A204.1 (cell line): ENCODE measurements at regions not wholly inside any gene's neighbourhood (a gene's known extent, or its start where the extent isn't known, plus 50 kb on each side); places are given as distances from the start of the nearest gene placed in this dataset.
"Not testable (repeated sequence)": the region's sequence is repeated elsewhere in the genome, so short reads cannot be mapped to it uniquely, and the experiment has no call there.

Source experiments
- FAIRE-seq: peaks from 2 replicates; lab custom pipeline; 2012; peaks lifted over from hg19 to GRCh38; lab: Jason Lieb, UNC

DNA sequence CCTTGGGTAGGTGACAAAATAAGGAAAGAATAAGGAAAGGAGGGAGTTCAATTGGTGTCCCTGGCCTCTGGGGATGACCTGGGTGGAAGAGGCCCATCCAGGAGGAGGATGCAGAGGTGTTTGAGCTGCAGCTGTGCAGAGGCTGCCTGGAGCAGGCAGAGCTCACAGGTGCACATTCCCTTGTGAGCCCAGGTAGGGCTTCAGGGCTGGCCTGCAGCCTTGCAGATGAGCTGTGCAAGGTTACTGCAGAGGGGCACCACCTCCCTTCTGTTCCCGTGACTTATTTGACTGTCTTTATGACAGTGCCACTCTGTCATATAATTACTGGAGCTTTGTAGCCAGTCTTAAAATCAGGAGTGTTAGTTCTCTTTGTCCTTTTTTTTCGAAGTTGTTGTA, 263.2 kb upstream of the HS6ST1 start:
- no peak for FAIRE-seq

DNA sequence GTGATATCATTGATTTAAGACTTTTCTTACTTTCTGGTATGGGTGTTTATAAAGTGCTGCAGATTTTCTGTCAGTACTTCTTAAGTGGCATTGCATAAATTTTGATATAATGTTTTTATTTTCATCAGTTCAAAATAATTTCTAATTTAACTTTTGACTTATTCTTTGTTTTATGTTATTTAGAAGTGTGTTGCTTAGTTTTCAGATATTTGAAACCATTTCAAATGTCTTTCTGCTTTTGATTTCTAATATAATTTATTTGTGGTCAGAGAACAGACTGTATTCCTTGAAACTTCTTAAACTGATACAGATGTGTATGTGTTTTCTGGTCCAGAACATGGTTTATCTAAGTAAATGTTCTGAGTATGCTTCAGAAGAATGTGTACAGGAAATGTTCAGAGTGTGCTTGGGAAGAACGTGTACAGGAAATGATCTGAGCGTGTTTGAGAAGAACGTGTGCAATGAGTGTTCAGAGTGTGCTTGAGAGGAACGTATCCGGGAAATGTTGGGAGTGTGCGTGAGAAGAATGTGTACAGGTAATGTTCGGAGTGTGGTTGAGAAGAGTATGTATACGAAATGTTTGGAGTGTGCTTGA, 265.7 kb upstream of the HS6ST1 start:
- FAIRE-seq = peak; percentile 37

DNA sequence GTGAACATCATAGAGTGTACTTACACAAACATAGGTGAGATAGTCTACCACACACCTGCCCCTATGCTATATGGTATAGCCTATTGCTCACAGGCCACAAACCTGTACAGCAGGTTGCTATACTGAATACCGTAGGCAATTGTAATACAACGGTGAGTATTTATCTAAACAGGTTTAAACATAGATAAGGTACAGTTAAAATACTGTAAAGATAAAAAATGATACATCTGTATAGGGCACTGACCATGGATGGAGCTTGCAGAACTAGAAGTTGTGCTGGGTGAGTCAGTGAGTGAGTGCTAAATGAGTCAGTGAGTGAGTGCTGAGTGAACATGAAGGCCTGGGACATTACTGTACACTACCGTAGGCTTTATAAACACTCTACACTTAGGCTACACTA, 267.0 kb upstream of the HS6ST1 start:
- no peak for FAIRE-seq

DNA sequence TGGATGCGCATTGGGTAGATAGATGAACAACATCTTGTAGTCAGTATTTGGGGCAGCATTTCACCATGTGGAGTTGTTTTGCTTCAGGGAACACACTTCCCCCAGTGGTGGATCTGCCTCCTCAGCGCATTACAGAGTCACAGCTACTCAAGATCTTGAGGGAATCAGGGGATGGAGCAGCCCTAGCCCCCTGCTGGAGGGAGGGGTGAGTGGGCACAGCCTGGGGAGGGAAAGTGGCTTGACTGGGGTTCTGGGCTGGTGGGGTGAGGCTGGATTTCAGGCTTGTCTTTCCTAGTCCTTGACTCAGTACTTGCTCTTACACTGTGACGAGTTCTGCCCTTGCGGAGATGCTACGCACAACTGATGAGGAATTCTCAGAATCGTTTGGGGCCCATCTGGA, 271.0 kb upstream of the HS6ST1 start:
- FAIRE-seq = no peak

DNA sequence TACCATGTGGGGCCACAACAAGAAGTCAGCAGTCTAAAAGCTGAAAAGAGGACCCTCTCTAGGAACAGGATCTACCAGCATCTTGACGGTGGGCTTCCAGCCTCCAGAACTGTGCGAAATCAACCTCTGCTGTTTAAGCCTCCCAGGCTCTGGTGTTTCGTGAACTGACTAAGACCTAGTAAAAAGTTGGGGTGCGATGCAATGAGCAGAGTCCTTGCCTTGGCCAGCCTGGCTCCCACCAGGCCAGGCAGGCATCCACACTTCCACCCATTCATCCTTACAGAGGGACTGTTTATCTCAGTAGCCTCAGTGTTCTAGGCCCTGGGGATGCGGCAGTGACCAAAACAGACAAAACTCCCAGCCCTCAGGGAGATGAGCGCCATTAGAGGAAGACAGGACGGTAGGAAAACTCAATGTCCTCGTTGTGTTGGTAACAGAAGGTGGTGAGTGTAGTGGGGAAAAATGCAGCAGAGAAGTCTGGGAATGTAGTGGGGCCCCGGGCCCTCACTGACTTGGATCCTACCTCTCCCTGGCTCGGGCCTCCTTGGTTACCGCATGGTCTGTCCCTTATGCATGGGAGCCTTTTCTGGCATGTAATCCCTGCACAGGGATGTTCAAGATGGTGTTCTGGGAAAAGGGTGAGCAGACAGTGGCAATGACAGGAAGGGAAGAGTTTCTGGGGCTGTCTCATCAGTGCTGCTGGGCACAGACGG, 271.8 kb upstream of the HS6ST1 start:
- FAIRE-seq = no peak

DNA sequence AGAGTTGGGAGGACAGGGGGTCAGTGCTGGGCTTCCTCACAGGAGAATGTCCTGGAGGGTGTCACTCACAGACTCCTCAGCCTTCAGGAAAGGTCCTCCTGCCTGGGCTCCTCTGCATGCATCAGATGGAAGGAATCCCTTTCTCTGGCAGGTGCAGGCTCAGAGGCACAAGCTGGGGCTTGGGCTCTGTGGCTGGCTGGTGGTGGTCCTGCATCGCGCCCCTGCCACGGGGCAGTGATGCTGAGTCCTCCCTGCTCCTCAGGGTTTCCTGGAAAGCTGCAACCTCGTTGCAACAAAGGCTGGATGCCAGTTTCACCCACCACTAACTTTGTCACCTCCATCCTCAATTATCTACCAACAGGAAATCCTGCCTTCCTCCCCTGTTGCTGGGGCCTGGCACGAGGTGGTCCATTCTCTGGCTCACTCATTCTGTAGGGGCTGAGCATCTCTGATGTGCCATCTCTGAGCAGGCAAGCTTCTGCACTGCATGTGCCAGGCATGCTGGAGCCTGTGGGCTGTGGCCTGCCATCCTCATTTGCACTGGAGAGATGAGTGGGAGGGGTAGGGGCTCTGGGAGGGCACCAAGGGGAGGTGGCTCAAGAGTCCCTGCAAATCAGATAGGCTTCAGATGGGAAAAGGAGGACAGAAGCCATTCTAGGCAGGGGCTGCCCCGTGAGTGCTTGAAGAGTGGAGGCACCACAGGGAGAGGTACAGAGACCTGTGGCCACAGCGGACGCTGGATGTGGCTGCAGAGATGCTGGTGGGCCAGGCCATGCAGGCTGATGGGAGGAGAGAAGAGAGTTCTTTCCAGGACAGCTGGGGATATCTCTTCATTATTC, 272.6 kb upstream of the HS6ST1 start:
- FAIRE-seq = no peak

DNA sequence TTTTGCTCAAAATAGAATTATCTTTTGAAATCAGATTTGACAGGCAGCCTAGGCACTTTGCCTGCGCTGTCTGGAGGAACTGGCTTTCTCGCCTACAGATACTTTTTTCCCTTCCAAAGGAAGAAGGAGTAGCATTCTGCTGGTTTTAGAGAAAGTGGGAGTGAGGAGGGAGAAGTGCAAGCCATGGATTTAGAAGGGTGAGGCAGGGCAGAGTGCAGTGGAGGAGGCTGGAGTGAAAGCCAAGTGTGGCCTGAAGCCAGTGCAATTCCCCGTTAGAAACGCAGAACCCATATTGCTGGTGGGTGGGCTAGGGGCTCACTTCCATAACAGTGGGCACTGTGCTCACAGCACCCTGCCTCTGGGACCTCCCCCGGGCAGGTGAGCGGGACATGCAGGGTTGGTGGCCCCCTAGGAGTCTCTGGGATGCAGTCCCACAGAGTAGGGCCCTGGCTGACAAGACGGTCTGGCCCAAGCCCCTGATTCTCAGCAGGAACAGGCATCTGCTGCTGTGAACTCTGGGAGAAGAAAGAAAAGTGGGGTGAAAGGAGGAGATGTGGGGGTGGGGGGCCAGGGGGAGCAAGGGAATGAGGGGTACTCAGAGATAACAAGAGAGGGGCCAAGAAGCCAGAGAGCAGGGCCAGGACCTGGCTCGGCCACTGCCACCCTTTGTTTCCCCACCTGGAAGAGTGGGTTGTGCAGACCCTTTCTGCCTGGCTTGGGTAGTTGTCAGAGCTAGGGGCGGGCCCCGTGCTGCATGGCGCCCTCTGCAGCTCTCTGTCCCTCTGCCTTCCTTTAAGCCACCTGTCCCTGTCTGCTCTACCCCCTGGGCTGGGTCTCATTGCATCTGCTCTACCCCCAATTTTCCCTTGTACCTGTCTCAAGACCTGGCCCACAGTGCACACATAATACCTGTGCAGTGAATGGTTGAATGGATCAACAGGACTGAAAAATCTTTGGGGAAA, 273.5 kb upstream of the HS6ST1 start:
- FAIRE-seq = no peak

DNA sequence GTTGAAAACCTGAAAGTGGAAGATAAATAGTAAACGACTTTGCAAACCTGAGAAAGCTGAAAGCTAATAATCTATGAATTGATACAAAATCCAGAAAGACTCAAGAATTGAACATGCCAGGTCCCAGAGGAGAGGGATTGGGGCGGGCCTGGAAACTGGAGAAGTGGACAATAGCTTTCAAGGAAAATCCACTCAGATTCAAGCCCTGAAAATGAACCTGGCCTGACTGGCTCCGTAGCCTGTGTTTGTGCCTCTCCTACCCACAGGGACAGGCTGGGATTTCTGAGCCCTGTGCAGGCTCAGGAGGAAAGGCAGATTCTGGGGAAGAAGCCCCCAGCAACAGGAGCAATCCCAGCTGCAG, 274.8 kb upstream of the HS6ST1 start:
- no peak for FAIRE-seq

DNA sequence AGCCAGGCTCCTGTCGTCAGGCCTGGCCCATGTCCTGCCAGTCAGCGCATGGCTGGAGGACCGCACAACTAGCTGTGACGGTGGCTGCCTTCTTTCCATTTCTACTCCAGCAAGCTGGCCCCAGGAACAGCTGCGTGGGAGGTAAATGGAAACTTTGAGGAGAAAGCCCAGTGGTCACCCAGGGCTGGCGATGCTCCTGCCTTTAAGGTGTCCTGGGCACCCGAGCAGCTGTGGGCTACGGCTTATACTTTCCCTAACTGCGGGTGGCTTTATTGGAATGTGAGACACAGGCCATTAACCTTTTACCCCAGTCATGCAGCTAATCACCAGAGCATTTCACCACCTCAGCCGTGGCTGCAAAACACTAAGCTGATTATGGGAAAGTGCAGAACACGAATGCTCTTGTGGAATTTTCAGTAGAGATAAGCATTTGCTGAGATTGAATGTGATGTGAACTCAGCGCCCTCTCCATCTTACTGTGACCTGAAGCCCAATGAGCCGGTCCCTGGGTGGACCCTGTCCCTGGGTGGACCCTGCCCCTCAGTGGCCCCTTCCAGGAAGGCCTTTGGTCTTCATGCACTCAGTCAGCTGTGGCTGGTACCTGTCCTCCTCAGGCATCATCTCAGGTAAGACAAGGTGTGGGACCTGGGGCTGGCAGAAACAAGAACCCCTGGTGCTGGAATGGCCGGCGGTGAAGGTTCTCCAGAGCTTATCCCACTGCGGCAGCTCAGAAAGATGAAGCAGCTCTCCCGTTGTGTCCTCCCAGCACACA, 275.4 kb upstream of the HS6ST1 start:
- no peak for FAIRE-seq

DNA sequence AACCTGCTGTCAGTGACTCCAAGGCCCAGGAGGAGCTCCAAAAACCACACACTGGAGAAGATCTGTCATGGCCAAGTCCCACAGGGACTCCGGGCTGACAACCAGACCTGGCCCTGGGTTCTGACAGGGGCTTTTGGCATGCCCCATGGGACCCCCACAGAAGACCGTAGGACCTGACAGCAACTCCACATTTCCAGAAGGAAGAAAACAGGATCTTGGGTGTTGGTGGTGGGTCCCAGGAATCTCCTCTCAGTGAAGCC, 275.9 kb upstream of the HS6ST1 start:
- FAIRE-seq = no peak

DNA sequence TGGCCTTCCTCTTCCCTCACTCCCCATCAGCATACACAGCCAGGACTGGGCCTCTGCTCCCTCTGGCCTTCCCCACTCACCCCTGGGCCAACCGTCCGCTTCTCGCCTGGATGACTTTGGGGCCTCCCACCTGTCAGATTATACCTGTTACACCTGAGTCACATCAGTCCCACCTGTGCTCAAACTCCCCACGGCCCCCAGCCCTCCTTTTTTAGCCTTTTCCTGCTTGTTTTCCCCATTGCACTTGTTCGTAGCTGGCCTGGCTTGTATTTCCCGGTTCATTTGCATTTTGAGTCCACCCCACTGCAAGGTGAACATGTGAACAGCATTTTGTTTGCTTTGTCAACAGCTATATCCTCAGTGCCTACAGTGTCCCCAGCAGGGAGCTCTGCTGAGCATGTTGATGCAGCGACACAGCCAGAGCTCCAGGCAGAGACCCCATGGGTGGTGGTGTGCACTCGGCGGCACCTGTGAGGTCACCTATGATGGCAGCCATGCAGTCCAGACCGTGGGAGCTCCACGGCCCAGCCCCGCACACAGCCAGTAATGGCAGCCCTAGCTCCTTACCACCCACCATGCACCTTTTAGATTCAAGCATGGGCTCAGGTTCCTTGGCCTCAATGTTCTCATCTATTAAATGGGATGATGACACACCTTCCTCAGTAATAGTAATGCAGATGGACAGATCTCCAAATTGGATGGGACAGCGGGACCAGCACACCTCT, 276.4 kb upstream of the HS6ST1 start:
- no peak for FAIRE-seq

DNA sequence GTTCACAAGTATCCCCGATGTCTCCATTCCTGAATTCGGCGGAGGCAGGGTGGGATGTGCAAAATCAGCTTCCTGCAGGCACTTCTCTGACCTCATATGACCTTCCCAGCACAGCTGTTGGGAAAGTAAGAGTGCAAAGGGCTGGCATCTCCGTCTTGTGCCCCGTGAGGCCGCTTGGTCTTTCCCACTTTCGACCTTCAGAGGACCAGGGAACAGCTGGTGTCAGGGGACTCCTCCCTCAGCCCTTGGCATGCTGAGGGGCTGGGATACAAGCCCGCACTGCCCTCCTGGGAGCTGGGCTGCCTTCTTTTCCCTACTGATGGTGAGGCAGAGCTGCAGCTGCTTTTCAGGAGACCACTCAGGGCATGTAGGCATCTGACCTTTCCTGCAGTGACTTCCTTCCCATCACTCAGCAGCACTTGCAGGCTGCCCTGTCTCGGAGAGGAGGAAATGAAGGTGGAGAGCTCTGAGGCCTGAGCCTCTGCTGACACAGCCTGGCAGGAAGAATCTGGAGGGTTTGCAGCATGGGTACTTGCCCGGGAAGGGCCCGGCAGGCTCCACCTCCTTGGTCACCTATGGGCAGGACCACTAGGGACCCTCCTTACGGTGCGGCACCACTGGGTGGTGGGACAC, 277.2 kb upstream of the HS6ST1 start:
- no peak for FAIRE-seq

DNA sequence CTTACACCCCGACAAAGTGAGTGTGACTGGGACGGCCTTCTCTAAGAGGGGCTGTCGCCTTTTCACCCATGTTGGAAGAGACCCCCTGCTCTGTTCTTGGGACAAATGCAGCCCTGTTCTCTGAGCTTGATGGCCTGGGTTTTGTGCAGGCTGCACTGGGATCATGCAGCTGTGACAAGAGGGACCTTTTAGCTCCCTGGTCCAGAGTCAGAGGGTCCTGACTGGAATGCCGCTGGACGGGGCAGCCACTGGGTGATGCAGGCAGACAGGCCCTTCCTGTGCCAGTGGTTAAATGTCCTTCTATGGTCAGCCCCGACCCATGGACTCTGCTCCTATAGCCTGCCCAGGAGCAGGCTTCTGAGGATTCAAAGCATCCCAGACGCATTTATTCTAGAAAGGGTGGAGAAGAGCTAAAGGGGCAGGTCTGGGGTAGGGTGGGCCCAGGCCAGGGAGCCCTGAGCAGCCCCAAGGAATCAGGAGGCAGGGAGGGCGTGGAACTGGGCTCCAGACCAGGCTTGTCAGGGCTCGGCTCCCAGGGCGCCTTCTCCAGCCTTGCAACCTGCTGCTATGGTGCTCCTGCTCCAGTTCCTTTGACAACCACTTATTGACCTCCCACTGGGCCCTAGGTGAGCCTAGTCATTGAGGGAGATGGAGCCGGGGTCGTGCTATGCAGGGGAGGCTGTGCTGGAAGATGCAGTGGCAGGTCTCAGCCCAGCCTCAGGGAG, 277.9 kb upstream of the HS6ST1 start:
- FAIRE-seq = no peak

DNA sequence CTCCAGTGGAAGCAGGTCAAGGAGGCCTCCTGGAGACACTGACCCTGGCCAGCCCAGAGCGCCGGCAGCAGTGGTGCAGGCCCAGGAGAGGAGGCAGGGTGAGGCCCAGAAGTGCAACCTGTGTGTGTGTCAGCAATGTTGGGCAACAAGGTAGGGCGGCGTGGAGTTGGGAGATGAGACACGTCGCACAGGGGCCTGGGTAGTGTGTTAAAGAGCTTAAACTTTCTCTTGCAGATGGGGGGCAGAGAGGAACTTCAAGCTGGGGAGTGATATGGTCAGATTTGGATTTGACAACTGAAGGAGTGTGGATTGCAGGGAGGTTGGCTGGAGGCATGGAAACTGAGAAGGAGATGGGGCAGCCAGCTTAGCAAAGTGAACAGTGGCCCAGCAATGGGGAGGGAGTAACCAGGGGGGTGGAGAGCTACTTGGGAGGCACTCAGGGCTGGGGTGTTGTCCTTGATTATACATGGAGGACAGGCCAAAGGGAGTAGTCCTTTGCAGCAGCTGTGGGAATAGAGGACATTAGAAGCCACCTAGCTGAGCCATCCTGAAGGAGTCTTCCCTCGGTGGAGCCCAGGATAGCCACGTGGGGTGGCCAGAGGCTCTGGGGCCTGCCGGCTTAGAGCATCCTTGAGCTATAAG, 278.6 kb upstream of the HS6ST1 start:
- FAIRE-seq = no peak

DNA sequence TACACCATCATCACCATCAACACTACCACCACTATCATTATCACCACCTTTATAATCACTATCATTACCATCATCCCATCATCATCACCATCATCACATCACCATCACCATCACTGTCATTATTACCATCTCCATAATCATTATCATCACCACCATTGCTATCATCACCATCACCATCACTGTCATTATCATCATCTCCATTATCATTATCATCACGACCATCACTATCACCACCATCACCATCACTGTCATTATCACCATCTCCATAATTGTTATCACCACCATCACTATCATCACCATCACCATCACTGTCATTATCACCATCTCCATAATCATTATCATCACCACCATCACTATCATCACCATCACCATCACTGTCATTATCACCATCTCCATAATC, 279.6 kb upstream of the HS6ST1 start:
- not testable (repeated sequence) for FAIRE-seq

DNA sequence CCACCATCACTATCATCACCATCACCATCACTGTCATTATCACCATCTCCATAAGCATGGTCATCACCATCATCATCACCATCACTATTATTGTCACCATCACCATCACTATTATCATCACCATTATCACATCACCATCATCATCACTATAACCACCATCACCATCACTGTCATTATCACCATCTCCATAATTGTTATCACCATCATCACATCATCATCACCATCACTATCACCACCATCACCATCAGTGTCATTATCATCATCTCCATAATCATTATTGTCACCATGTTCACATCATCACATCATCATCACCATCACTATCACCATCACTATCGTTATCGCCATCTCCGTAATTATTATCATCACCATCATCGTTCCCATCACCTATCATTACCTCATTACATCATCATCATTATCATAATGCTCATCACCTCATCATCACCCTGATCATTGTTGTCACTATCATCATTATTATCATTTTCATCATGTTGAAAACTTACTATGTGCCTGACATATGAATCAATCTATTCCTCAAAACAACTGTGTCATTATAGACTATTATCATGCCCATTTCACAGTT, 280.3 kb upstream of the HS6ST1 start:
- FAIRE-seq = no peak

DNA sequence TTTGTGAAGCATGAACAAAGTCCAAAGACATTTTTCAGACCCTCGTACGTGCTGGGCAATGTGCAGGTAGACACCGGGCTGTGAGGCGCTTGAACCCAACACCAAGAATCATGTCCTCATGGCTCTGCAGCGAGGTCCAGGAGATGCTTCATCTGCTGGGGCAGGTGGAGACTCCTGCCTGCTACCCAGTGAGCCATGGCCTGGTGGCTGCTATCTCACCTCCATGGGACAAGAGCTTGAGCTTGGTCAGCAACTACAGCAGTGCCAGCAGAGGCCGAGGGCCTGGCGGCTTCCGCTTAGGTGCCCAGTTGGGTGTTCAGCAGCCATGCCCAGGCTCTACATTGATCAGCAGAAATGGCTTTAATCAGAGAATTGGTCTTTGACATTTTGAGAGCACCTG, 281.0 kb upstream of the HS6ST1 start:
- FAIRE-seq = no peak

DNA sequence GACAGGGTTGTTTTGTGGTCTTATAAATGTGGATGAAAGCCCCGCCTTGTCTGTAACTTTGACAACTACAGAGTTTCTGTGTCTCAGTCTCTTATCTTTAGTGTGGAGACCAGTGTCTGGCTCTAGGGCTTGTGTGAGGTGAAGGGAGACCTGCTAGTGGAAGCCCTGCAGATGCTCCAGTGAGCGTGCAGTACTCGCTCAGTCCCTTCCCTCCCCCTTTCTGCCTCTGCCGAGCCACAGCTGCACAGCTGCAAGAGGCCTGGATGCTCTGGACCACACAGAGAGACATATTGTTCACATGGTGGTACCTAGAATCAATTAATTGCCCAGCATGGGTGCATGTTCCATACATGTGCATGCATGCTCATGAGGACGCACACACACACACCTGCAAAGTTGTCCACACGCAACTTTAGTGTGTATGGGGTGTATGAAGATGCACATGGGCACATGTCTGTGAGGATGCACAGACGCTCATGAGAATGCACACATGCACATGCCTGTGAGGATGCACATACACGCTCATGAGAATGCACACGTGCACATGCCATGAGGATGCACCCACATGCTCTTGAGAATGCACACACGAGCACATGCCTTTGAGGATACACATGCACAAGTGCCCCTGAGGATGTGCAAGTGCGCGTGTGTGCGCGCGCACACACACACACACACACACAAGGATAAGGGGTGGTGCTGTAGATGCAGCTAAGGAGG, 282.1 kb upstream of the HS6ST1 start:
- no peak for FAIRE-seq
